GM18511 (cell line): ENCODE measurements at regions not wholly inside any gene's neighbourhood (a gene's known extent, or its start where the extent isn't known, plus 50 kb on each side); places are given as distances from the start of the nearest gene placed in this dataset.
"Not testable (repeated sequence)": the region's sequence is repeated elsewhere in the genome, so short reads cannot be mapped to it uniquely, and the experiment has no call there.

ENCODE experiments used
- ATAC-seq: cut with Tn5 transposase; IDR thresholded peaks from one replicate; pipeline ENCODE4 v1.9.1; 2021; ENCODE audit warnings: mild to moderate bottlenecking, moderate library complexity; ENCODE audit not compliant: unreplicated experiment

DNA sequence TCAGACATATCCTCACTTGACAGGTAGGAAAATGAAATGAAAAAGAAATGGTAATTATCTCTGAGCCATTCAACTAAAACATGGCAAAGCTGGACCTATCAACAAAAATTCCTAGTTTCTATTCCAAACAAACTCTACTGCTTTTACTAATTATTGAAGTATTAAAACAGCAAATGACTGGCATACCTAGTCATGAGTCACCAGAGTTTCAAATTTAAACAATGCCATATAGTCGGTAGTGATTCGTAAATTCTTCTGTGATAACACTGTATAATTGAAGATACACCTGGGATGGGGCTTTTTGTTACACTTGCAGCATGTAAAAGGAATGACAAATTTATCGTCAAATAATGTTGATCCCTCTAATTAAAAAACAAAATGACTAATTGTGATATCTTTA is 153.1 kb upstream of the THUMPD2 start:
- no peak for ATAC-seq

DNA sequence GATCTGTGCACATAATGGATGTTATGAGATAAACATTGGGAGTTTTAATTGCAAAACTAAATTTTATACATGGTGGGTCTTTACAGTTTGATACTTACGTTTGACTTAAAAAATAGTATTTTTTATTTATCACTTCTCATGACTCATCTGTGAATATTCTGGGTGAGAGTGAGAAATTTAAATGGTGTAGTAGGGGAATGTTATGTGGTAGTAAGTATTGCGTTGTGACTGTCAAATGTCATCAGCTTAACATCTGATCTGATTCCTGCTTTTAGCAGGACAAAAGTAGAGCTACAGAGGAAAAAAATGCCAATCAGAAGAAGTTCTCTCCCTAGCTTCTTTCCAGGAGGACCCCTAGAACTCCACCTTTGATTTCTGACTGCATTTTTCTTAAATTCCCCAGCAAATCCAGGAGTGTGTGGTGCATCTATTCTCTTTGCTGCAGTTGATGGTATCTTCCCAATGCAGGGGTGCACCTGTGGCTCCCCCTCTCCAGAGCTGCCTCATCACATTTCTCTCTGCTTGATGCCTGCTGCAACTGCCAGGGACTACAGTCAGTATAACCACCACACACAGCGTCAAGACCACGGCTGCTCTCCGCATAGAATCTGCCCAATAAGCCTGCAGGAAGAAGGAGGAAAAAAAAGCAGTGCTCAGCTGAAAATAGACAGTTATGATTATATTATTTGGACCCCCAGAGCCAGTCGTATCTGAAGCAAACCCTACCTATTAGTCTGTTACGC is 151.3 kb upstream of the THUMPD2 start:
- ATAC-seq: no peak

DNA sequence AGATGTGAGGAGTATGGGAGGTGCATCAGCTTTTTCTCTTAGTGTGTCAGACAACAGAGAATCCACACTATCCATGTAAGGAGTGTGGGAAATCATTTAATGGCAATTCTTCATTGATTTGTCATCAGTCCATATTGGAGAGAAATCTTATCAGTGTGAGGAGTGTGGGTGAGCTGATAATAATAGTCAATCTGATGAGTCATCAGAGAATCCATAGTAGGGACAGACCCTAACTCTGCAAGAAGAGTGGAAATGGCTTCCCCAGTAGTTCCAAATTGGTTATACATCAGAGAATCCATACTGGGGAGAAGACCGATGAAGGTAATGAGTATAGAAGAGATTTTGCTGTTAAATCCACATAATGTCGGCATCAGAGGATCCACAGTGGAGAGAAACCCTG is 150.5 kb upstream of the THUMPD2 start:
- ATAC-seq: no peak

DNA sequence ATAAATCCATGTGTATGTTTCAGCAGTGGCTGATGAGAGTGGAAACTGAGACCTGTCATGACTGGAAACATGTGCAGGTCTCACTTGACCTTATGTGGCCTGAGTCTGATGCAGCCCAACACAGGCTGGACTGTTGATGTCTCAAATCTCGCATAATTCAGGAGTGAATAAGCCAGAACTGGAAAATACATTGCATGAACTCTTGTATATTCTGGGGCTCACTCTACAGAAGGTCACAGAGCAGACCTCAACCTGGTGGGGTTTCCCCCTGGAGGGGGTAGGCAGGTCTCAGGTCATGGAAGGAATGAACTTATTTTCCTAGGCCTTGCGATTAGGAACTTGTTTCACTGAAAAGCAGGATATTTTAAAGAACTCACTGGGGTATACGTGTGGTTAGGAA is 146.3 kb upstream of the THUMPD2 start:
- no peak for ATAC-seq

DNA sequence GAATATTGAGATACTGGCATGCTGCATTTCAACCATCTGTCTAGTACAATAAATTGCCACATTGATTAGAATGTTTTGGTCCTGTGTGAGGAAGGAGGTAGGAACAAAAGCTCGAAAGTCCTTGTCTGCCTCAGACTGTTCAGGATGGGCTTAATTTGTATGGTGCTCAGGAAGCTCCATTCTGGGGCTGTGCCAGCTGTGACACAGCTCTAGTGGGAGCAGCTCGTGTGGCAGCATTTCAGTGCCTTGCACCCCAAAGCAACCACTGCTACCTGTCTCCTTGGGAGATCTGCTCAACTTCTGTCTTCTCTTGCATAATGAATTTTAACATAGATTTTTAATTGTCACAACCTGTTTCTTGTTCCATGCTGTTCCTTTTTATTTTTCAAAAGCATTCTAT is 144.4 kb upstream of the THUMPD2 start:
- no peak for ATAC-seq

DNA sequence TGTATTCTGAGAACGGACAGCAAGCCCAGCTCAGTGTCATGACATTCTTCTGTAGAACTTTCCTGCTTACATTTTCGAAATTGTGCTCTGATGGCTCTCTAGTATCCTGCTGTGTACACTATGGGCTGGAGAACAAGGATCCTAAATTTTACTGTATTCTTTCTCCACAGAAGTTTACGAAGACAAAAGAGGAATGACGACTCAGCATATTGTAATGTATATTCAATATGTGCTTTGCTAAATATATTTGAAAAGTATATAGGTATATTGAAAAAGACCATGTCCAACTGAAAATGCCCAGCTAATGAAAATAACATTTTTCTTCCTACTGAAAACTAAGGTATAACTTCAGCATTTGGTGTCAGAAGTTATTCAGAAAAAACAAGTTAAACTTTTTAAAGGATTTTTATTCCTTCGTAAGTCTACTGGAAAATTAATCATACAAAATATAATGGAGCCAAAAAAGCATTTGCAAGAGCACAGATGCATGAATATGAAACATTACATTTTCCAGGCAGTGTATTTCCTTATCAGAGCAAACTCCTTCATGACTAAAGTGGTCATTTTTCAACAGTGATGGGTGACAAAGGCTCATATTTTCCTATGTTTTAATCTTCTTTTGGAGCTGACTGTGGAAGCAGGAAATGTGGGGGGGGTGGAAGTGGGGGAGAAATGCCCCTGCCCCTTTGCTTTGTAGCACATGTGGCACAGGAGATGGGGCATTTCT is 143.8 kb upstream of the THUMPD2 start:
- ATAC-seq: no peak

DNA sequence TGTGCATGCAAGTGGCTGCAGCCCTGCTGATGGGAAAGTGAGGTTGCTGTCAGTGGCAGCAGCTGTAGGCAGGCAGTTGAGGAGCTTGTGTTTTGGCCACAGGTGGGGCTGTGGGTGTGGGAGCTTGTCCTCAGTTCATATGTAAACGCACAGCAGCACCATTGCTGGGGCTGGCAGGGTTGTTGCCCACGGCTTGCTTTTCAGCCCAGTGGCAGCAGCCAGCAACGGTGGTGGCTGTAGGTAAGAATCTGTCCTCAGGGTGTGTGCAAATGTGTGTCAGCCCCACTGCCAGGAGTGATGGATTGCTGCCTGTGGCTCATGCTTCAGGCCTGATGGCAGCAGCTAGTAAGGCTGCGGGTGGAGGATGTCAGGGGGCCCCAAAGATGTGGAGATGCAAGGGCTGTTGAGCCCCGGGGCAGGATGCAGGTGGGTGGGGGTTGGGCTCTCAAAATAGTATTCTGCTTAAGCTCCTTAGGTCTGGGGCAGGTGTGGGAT is 141.3 kb upstream of the THUMPD2 start:
- ATAC-seq: no peak

DNA sequence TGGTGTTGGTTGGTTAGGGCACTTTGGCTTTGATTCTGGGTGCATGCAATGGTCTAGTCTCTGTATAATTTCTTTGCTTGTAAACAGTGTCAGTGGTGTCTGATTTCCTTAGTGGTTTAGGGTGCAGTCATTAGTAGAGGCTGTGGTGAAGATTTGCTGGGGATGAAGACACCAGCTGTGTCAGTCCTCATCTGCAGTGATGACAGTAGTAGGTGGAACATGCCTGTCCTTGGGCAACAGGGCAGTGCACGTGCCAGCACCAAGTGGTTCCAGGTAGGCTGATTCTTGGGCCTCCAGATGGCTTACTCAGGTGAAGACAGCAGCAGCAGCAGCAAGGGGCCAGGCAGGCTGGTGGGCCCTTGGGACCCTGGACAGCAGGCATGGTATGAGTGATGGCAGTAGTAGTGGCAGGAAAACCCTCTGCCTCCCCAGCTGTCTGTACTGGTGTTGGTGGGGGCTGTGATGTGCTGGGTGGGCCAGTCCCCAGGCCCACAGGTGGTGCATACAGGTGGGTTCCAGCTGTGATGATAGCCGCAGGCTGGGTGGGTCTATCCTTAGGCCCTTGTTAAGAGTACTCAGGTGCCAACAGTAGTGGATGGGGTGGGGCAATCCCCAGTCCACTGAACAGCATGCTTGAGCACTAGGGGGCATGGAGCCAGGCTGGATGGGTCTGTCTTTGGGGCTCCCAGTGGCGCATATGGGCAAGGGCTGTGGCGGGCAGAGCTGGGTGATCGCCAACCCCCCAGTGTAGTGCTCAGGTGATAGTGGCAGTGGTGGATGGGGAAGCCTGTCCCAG is 140.7 kb upstream of the THUMPD2 start:
- no peak for ATAC-seq

DNA sequence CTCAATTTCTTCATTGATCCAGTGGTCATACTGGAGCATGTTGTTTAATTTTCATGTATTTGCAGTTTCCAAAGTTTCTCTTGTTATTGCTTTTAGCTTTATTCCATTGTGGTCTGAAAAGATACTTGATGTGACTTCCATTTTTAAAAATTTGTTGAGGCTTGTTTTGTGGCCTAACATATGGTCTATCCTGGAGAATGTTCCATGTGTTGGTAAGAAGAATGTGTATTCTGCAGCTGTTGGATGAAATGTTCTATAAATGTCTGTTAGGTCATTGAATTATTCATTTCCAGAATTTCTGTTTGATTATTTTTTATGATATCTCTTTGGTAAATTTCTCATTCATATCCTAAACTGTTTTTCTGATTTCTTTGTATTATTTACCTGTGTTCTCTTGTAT is 139.8 kb upstream of the THUMPD2 start:
- ATAC-seq: no peak

DNA sequence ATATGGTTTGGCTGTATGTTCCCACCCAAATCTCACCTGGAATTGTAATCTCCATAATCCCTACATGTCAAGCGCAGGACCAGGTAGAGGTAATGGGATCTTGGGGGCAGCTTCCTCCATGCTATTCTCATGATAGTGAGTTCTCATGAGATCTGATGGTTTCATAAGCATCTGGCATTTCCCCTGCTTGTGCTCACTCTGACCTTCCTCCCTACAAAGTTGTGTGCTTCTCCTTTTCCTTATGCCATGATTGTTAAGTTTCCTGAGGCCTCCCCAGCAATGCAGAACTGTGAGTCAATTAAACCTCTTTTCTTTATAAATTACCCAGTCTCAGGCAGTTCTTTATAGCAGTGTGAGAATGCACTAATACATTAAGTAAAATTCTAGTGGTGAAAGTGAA is 138.3 kb upstream of the THUMPD2 start:
- not testable (repeated sequence) for ATAC-seq

DNA sequence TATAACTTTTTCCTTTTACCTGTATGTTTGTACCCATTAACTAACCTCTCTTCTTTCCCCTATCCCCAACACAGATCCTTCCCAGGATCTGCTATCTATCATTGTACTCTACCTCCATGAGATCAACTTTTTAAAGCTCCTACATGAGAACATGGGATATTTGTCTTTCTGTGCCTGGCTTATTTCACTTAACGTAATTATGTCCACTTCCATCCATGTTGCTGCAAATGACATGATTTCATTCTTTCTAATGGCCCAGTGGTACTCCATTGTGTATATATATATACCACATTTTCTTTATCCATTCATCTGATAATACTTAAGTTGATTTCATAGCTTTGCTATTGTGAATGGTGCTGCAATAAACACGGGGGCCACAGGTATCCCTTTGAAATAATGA is 135.9 kb upstream of the THUMPD2 start:
- ATAC-seq: no peak

DNA sequence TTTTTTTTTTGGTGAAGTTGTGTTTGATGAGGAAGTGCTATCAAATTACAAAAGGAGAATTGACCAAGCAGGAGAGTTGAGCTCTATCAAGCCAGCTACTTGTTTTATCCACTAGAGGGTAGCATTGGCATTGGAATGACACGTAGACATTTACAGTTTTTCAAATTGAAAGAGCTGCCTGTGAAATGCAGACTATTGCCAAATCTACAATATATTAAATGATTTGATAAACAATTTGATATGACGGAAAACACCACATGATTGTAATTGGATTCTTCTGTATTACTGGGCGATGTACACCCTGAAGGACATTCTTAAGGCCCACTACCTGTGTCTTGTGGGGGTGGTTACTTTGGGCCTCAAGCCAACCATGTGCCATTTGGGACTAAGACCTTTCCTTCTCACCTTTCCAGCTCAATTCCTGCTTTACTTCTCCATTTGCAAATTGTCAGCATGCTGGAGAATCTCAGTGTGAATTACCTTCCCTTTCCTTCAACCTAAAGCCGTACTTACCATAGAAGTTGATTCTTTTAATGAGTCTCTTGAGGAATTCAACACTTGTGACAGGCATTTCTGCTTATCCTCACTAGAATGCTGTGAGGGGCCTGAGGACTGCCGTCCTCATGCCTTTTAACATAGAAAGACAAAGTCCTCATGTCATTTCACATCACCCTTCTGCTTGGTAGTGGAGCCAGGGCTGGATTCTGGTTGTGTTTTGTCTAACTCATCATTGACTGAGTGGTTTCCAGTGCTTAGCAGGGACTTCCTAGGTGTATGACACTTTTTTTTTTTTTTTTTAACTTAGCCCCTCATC is 134.8 kb upstream of the THUMPD2 start:
- ATAC-seq: peak; percentile 89

DNA sequence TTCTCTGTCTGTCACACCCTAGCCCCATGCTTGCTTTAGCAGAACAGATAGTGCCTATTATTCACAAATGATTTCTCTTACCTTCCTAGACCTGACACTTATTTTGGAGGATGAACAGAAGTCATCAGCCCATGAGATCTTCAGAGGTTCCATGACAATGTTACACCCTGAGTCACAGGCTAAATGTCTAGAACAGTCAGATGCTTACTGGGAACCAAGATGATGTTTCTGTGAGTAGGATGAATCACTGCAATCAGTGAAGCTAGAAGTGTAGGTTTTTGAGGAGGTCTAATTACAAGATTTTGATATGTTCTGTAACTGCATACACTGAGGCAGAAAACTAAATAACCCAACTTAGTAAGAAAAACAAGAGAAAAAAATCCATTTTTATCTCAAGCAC is 123.0 kb upstream of the THUMPD2 start:
- no peak for ATAC-seq

DNA sequence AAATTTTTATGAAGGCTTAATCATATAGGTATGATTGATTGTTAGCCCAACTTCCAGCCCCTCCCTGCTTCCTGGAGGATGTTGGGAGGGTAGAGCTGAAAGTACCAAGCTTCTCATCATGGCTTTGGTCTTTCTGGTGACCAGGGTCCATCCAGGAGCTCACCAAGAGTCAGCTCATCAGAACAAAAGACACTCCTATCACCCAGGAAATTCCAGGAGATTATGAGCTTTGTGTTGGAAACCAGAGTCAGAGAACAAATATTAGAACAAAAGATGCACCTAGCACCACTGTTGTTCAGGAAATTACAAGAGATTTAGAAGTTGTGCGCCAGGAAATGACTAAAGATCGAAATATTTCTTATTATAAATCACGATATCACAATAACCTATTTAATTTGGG is 119.9 kb upstream of the THUMPD2 start:
- ATAC-seq: no peak

DNA sequence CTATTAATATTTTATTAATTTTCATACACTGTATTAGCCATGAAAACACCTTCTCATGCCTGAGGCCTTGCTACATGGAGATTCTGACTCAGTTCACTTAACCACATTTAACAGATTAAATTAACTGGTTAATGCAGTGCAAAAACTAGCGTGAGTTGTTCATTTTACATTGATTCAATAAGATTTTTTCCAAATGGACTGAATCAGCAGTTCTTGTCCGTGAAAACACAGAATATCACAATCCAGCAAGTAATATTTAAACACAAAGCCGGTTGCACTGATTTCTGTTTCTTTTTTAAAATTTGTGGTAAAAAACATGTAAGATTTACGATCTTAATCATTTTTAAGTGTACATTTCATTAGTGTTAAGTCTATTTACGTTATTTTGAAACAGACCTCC is 118.2 kb upstream of the THUMPD2 start:
- ATAC-seq: no peak

DNA sequence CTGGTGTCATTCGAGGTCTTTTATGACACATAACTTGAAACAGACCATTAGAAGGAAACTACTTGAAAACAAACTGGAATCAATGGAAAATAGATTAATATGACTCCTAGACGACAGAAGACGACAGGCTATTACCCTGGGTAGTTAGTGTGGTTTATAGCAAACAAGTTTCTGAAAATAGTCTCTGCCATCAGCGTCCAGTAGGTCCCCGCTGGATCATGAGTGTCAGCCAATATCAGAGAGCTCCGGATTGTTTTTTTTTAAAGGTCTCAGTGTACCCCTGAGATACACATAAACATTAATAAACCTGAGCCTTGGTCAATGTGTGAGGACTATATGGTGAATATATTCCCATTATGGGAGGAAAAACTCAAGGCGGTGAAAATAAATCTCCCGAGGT is 115.0 kb upstream of the THUMPD2 start:
- ATAC-seq: no peak

DNA sequence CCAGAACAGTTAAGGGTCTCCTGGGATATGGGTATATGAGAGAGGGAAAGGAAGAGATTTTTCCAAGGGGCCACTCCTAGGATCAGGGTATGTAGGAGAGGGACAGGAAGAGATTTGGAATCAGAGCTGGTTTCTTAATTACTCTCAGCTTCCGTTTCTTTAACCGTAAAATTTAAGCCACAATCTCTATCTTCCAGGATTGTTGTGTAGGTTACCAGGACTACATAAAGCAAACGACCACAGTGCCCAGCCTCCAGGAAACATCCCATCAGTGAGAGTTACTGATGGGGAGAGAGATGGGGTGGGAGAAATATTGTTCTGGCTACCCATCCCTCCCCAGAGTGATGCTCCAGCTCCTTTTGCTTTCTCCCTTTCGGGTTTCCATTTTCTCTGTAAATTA is 114.6 kb upstream of the THUMPD2 start:
- no peak for ATAC-seq

DNA sequence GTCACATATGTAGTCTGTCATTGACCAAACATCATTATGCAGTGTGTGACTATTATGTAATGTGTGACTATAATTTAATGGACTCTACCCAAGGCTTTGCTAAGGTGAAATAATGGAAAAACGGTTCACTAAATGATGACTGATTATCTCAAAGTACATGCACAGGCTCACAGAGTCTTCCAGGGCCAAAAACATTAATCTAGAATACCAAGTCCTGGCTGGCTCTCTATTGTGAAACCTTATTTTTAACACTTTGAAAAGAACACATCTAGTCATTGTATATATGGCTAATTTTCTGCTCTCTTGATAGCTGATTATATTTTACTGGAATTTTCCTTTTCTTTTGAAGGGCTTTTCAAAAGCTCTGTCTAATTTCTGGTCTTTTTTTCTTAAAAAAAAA is 102.9 kb upstream of the THUMPD2 start:
- no peak for ATAC-seq

DNA sequence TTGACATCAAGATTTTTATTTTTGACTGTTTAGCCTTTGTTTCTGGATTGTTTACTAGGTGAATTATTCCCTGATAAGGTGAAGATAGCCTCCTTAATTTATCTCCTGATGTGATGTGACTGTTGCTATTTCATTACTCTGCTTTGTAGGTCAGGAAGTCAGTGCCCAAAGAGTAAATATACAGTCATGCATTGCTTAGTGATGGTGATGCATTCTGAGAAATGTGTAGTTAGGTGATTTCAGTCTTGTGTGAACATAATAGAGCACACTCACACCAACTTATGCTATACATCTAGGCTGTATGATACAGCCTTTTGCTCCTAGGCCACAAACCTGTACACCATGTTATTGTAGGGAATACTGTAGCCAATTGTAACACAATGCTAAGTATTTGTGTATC is 102.4 kb upstream of the THUMPD2 start:
- no peak for ATAC-seq

DNA sequence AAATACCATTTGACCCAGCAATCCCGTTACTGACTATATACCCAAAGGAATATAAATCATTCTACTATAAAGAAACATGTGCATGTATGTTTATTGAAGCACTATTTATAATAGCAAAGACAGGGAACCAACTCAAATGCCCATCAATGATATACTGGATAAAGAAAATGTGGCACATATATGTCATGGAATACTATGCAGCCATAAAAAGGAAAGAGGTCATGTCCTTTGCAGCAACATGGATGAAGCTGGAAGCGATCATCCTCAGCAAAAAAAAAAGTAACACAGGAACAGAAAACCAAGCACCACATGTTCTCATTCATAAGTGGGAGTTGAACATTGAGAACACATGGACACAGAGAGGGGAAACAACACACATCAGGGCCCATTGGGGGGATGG is 99.9 kb upstream of the THUMPD2 start:
- ATAC-seq: not testable (repeated sequence)

DNA sequence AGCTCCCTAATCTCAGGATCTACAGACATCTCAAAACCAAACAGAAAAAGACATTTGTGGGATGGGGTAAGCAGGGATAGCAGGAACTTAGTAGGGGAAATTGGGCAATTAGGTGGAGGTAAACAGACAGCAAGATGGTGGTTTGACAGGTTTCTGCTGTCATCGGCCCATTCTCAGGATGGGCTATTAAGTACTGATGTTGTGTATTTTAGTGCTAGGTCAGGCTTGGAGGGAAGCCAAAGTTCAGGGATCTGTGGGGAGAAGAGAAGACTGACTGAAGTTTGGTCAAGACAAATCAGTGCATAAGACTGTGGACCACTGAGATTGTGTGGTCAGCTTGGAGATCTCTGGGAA is 96.8 kb upstream of the THUMPD2 start:
- ATAC-seq: no peak
